ENCODE measurements at regions not wholly inside any gene's neighbourhood (a gene's known extent, or its start where the extent isn't known, plus 50 kb on each side); places are given as distances from the start of the nearest gene placed in this dataset.

DNA sequence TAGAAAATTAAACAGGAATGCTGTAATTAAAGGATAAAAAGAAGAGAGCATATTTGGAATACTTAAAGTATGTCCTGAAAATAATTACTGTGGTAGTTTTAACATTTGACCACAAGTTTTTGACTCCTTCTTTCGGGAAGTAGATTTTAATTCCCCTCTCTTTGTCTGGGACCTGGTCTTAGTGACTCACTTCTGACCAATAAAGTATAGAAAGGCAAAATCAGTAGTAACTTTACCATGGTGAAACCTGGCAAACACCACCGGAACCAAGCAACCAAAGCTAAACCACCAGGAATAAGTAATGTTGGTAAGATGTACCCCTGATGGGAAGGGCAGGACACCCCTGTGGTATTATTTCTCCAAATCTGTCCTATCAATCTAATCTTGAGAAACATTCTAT is 314.8 kb downstream of the PDHA2 start:
- 100% methylated on average over 1 to 2 of the region's 2 CpGs for WGBS, 2 experiments (ENCODE audit: insufficient coverage in 1 of 2, insufficient read length in 1 of 2)

DNA sequence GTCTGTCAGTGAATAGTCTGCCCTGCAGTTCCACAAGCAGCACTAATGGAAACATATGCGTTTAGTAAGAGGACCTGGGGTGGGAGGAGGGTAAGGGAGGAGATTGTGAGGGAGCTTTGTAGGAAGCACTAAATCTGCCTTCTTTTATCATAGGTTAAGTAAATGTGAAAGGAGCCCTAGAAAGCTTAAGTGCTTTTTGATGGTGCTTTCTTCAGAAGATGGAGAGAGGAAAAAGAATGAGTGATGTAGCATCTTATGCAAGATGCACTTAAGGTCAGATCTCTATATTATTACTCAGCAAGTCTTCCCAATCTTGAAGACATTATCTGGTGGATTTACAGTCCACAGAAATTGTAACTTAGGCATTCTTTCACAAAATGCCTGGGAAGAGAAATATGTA is 322.7 kb downstream of the PDHA2 start:
- Histone ChIP-seq H3K4me1 (ENCODE audit: control insufficient read depth, insufficient read depth, low read length) (no peaks in the 10 kb centered on the region), H3K27ac (ENCODE audit: low read depth, low read length) (no peak overlapping the region), H3K9ac (ENCODE audit: extremely low read depth, low read length, poor library complexity, severe bottlenecking) (no peak overlapping the region), H3K4me3 (ENCODE audit: low read length) (no peak overlapping the region), H3K36me3 (ENCODE audit: control insufficient read depth, insufficient read depth, low read length) (no peaks in the 10 kb centered on the region), H3K27me3 (ENCODE audit: control insufficient read depth, insufficient read depth, low read length, poor library complexity, severe bottlenecking) (no peaks in the 10 kb centered on the region), H3K9me3 (ENCODE audit: control insufficient read depth, low read length) (no peaks in the 10 kb centered on the region)
- no peaks in the 10 kb centered on the region for H3K36me3 Mint-ChIP-seq (ENCODE audit: low read depth)
- no peaks in the 10 kb centered on the region for H3K27me3 Mint-ChIP-seq (ENCODE audit: insufficient read depth)
- H3K4me1 Mint-ChIP-seq, result no peaks in the 10 kb centered on the region
- no peak overlapping the region for H3K27ac Mint-ChIP-seq
- H3K4me3 Mint-ChIP-seq, result no peak overlapping the region
- TF ChIP-seq, protein P1, sequence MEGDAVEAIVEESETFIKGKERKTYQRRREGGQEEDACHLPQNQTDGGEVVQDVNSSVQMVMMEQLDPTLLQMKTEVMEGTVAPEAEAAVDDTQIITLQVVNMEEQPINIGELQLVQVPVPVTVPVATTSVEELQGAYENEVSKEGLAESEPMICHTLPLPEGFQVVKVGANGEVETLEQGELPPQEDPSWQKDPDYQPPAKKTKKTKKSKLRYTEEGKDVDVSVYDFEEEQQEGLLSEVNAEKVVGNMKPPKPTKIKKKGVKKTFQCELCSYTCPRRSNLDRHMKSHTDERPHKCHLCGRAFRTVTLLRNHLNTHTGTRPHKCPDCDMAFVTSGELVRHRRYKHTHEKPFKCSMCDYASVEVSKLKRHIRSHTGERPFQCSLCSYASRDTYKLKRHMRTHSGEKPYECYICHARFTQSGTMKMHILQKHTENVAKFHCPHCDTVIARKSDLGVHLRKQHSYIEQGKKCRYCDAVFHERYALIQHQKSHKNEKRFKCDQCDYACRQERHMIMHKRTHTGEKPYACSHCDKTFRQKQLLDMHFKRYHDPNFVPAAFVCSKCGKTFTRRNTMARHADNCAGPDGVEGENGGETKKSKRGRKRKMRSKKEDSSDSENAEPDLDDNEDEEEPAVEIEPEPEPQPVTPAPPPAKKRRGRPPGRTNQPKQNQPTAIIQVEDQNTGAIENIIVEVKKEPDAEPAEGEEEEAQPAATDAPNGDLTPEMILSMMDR (conservative IDR thresholded peaks at IDR 0.05), result no peak
- DNase-seq, result no peak
- H3K9me3 Mint-ChIP-seq, result no peaks in the 10 kb centered on the region
- WGBS, 2 experiments (ENCODE audit: insufficient coverage in 1 of 2, insufficient read length in 1 of 2), result 54 to 86% methylated on average over 1 of the region's 1 CpG

More for the DNA sequence above, 314.8 kb downstream of the PDHA2 start:
- H3K36me3 ChIP-seq (ENCODE audit: control insufficient read depth, insufficient read depth, low read length), result no peaks in the 10 kb centered on the region
- no peaks in the 10 kb centered on the region for H3K4me1 ChIP-seq (ENCODE audit: control insufficient read depth, insufficient read depth, low read length)
- no peak overlapping the region for H3K9ac ChIP-seq (ENCODE audit: extremely low read depth, low read length, poor library complexity, severe bottlenecking)
- Mint-ChIP-seq H3K9me3 (no peaks in the 10 kb centered on the region), H3K4me3 (no peak overlapping the region), H3K36me3 (ENCODE audit: low read depth) (no peaks in the 10 kb centered on the region), H3K27ac (no peak overlapping the region), H3K27me3 (ENCODE audit: insufficient read depth) (no peaks in the 10 kb centered on the region), H3K4me1 (no peaks in the 10 kb centered on the region)
- no peak for DNase-seq
- H3K27me3 ChIP-seq (ENCODE audit: control insufficient read depth, insufficient read depth, low read length, poor library complexity, severe bottlenecking), result no peaks in the 10 kb centered on the region
- H3K4me3 ChIP-seq (ENCODE audit: low read length), result no peak overlapping the region
- TF ChIP-seq, protein P1 (conservative IDR thresholded peaks at IDR 0.05), result no peak
- H3K27ac ChIP-seq (ENCODE audit: low read depth, low read length), result no peak overlapping the region
- no peaks in the 10 kb centered on the region for H3K9me3 ChIP-seq (ENCODE audit: control insufficient read depth, low read length)

DNA sequence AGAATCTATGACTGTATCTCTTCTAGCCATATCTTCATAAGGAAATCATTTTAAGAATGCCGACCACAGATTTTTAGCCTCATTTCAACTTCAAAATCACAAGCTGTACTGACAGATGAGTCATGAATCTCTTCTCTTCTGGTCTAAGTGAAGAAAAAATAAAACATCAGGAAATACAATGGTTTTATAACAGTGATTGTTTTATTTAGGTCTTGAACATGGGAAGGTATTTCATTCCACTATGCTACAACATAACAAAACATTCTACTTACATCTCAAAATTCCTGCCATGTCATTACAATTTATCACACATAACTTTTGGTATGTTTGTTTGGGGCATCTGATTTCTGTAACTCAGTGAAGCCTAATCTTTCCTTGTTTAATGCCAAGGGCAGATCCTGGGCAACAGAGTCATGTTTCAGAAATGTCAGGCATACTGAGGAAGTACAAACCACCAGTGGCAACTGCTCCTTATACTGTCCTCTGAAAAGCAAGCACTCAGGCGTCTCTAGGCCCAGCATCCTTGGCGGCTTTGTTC is 325.0 kb downstream of the PDHA2 start:
- no peak overlapping the region for H3K9ac ChIP-seq (ENCODE audit: extremely low read depth, low read length, poor library complexity, severe bottlenecking)
- no peak overlapping the region for H3K4me3 ChIP-seq (ENCODE audit: low read length)
- no peaks in the 10 kb centered on the region for H3K4me1 ChIP-seq (ENCODE audit: control insufficient read depth, insufficient read depth, low read length)
- no peaks in the 10 kb centered on the region for H3K27me3 ChIP-seq (ENCODE audit: control insufficient read depth, insufficient read depth, low read length, poor library complexity, severe bottlenecking)
- Mint-ChIP-seq H3K36me3 (ENCODE audit: low read depth) (no peaks in the 10 kb centered on the region), H3K4me1 (no peaks in the 10 kb centered on the region), H3K27me3 (ENCODE audit: insufficient read depth) (no peaks in the 10 kb centered on the region), H3K27ac (no peak overlapping the region), H3K4me3 (no peak overlapping the region), H3K9me3 (no peaks in the 10 kb centered on the region)
- TF ChIP-seq, protein P1 (conservative IDR thresholded peaks at IDR 0.05), result no peak
- no peaks in the 10 kb centered on the region for H3K9me3 ChIP-seq (ENCODE audit: control insufficient read depth, low read length)
- no peak for DNase-seq
- WGBS, 2 experiments (ENCODE audit: insufficient coverage in 1 of 2, insufficient read length in 1 of 2), result 86 to 90% methylated on average over 2 to 3 of the region's 3 CpGs
- H3K36me3 ChIP-seq (ENCODE audit: control insufficient read depth, insufficient read depth, low read length), result no peaks in the 10 kb centered on the region
- no peak overlapping the region for H3K27ac ChIP-seq (ENCODE audit: low read depth, low read length)
